ENCODE measurements at regions not wholly inside any gene's neighbourhood (a gene's known extent, or its start where the extent isn't known, plus 50 kb on each side); places are given as distances from the start of the nearest gene placed in this dataset.
"Not testable (repeated sequence)": the region's sequence is repeated elsewhere in the genome, so short reads cannot be mapped to it uniquely, and the experiment has no call there.

GRCh38 chr2:87401726-87402345, 346.1 kb upstream of the PLGLB2 start:
- in situ Hi-C loops (cut with MboI; ENCODE audit: low pct_unique_long_range_greater_than_20kb, low sequenced_read_pairs, unreplicated experiment), result no loop called here
- DNase-seq (ENCODE audit: low spot score), result no peak
- no peak for TF ChIP-seq CTCF (IDR thresholded peaks at IDR 0.05; ENCODE audit: extremely low read depth, insufficient read depth, missing control alignments)

- in situ Hi-C loops (cut with MboI; ENCODE audit: low pct_unique_long_range_greater_than_20kb, low sequenced_read_pairs, unreplicated experiment), result no loop called here
- no peak for TF ChIP-seq CTCF (IDR thresholded peaks at IDR 0.05; ENCODE audit: extremely low read depth, insufficient read depth, missing control alignments)
- DNase-seq (ENCODE audit: low spot score), result no peak
Observed at GRCh38 chr2:87403893-87404175, 344.1 kb upstream of the PLGLB2 start.

DNA sequence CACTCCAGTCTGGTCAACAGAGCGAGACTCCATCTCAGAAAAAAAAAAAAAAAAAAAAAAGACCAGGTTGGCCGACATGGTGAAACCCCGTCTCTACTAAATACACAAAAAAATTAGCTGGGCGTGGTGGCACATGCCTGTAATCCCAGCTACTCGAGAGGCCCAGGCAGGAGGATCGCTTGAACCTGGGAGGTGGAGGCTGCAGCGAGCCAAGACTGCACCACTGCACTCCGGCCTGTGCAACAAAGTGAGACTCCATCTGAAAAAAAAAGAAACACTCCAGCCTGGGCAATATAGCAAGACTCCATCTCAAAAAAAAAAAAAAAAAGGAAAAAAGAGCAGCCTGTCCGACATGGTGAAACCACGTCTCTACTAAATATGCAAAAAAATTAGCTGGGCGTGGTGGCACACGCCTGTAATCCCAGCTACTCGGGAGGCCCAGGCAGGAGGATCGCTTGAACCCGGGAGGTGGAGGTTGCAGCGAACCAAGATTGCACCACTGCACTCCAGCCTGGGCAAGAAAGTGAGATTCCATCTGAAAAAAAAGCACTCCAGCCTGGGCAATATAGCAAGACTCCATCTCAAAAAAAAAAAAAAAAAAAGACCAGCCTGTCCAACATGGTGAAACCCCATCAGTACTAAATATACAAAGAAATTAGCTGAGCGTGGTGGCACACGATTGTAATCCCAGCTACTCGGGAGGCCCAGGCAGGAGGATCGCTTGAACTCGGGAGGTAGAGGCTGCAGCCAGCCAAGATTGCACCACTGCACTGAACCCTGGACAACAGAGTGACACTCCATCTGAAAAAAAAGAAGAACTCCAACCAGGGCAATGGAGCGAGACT, 343.3 kb upstream of the PLGLB2 start:
- in situ Hi-C loops (cut with MboI; ENCODE audit: low pct_unique_long_range_greater_than_20kb, low sequenced_read_pairs, unreplicated experiment); DNase-seq (ENCODE audit: low spot score): not testable (repeated sequence)

DNA sequence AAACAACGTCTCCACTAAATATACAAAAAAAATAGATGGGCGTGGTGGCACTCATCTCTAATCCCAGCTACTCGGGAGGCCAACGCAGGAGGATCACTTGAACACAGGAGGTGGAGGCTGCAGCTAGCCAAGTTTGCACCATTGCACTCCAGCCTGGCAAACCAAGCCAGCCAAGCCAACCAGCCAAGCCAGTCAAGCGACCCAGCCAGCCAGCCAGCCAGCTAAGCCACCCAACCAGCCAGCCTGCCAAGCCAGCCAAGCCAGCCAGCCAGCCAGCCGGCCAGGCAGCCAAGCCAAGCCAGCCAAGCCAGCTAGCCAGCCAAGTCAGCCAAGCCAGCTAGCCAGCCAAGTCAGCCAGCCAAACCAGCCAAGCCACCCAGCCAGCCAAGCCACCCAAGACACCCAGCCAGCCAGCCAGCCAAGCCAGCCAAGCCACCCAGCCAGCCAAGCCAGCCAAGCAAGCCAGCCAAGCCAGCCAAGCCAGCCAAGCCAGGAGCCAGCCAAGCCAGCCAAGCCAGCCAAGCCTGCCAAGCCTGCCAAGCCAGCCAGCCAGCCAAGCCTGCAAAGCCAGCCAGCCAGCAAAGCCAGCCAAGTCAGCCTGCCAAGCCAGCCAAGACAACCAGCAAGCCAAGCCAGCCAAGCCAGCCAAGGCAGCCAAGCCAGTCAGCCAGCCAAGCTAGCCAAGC, 342.2 kb upstream of the PLGLB2 start:
- DNase-seq (ENCODE audit: low spot score); in situ Hi-C loops (cut with MboI; ENCODE audit: low pct_unique_long_range_greater_than_20kb, low sequenced_read_pairs, unreplicated experiment): not testable (repeated sequence)

- DNase-seq (ENCODE audit: low spot score), result peak; percentile 0
- in situ Hi-C loops (cut with MboI; ENCODE audit: low pct_unique_long_range_greater_than_20kb, low sequenced_read_pairs, unreplicated experiment), result not testable (repeated sequence)
Observed at GRCh38 chr2:87406406-87407175, 341.3 kb upstream of the PLGLB2 start.

- in situ Hi-C loops (cut with MboI; ENCODE audit: low pct_unique_long_range_greater_than_20kb, low sequenced_read_pairs, unreplicated experiment); DNase-seq (ENCODE audit: low spot score): not testable (repeated sequence)
Observed at GRCh38 chr2:87409601-87410000, 338.3 kb upstream of the PLGLB2 start.

- DNase-seq (ENCODE audit: low spot score); in situ Hi-C loops (cut with MboI; ENCODE audit: low pct_unique_long_range_greater_than_20kb, low sequenced_read_pairs, unreplicated experiment): not testable (repeated sequence)
Observed at GRCh38 chr2:87410371-87410770, 337.5 kb upstream of the PLGLB2 start.

GRCh38 chr2:87412036-87412820, 335.7 kb upstream of the PLGLB2 start:
- in situ Hi-C loops (cut with MboI; ENCODE audit: low pct_unique_long_range_greater_than_20kb, low sequenced_read_pairs, unreplicated experiment), result not testable (repeated sequence)

GRCh38 chr2:87414331-87414730, 333.6 kb upstream of the PLGLB2 start:
- DNase-seq (ENCODE audit: low spot score); in situ Hi-C loops (cut with MboI; ENCODE audit: low pct_unique_long_range_greater_than_20kb, low sequenced_read_pairs, unreplicated experiment): not testable (repeated sequence)

More at GRCh38 chr2:87412036-87412820, 335.7 kb upstream of the PLGLB2 start:
- not testable (repeated sequence) for DNase-seq (ENCODE audit: low spot score)

DNA sequence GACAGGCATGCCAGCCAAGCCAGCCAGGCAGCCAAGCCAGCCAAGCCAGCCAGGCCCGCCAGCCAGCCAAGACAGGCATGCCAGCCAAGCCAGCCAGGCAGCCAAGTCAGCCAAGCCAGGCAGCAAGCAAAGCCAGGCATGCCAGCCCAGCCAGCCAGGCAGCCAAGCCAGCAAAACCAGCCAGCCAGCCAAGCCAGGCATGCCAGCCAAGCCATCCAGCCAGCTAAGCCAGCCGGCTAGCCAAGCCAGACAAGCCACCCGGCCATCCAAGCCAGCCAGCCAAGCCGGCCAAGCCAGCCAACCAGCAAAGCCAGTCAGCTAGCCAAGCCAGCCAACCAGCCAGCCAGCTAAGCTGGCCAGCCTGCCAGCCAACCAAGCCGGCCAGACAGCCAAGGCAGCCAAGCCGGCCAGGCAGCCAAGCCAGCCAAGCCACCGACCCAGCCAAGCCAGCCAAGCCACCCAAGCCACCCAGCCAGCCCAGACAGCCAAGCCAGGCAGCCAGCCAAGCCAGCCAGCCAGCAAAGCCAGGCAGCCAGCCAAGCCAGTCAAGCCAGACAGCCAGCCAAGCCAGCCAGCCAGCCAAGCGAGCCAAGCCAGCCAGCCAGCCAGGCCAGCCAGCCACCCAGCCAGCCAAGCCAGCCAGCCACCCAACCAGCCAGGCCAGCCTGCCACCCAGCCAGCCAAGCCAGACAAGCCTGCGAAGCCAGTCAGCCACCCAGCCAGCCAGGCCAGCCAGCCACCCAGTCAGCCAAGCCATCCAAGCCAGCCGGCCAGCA, 332.9 kb upstream of the PLGLB2 start:
- in situ Hi-C loops (cut with MboI; ENCODE audit: low pct_unique_long_range_greater_than_20kb, low sequenced_read_pairs, unreplicated experiment); DNase-seq (ENCODE audit: low spot score): not testable (repeated sequence)

GRCh38 chr2:87415586-87416265, 332.2 kb upstream of the PLGLB2 start:
- in situ Hi-C loops (cut with MboI; ENCODE audit: low pct_unique_long_range_greater_than_20kb, low sequenced_read_pairs, unreplicated experiment); DNase-seq (ENCODE audit: low spot score): not testable (repeated sequence)

GRCh38 chr2:87416266-87416592, 331.7 kb upstream of the PLGLB2 start:
- DNase-seq (ENCODE audit: low spot score); in situ Hi-C loops (cut with MboI; ENCODE audit: low pct_unique_long_range_greater_than_20kb, low sequenced_read_pairs, unreplicated experiment): not testable (repeated sequence)

DNA sequence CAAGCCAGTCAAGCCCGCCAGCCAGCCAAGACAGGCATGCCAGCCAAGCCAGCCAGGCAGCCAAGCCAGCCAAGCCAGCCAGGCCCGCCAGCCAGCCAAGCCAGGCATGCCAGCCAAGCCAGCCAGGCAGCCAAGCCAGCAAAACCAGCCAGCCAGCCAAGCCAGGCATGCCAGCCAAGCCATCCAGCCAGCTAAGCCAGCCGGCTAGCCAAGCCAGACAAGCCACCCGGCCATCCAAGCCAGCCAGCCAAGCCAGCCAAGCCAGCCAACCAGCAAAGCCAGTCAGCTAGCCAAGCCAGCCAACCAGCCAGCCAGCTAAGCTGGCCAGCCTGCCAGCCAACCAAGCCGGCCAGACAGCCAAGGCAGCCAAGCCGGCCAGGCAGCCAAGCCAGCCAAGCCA, 330.7 kb upstream of the PLGLB2 start:
- DNase-seq (ENCODE audit: low spot score); in situ Hi-C loops (cut with MboI; ENCODE audit: low pct_unique_long_range_greater_than_20kb, low sequenced_read_pairs, unreplicated experiment): not testable (repeated sequence)

All from GM13977 (cell line).